GM10266 (cell line): ENCODE measurements at regions not wholly inside any gene's neighbourhood (a gene's known extent, or its start where the extent isn't known, plus 50 kb on each side); places are given as distances from the start of the nearest gene placed in this dataset.

Source experiments
- DNase-seq: peaks from one replicate; pipeline ENCODE4 v3.0.0; 2012; ENCODE audit errors: extremely low spot score
- TF ChIP-seq, protein P1 (sequence below): IDR thresholded peaks from 2 replicates; pipeline ENCODE4 v1.5.1; 2012; ENCODE audit warnings: mild to moderate bottlenecking, low read depth; ENCODE audit not compliant: control insufficient read depth, insufficient read depth; ENCODE audit errors: missing control alignments

GRCh38 chr1:106646816-106647215, 409.7 kb upstream of the PRMT6 start:
- TF ChIP-seq, protein P1, sequence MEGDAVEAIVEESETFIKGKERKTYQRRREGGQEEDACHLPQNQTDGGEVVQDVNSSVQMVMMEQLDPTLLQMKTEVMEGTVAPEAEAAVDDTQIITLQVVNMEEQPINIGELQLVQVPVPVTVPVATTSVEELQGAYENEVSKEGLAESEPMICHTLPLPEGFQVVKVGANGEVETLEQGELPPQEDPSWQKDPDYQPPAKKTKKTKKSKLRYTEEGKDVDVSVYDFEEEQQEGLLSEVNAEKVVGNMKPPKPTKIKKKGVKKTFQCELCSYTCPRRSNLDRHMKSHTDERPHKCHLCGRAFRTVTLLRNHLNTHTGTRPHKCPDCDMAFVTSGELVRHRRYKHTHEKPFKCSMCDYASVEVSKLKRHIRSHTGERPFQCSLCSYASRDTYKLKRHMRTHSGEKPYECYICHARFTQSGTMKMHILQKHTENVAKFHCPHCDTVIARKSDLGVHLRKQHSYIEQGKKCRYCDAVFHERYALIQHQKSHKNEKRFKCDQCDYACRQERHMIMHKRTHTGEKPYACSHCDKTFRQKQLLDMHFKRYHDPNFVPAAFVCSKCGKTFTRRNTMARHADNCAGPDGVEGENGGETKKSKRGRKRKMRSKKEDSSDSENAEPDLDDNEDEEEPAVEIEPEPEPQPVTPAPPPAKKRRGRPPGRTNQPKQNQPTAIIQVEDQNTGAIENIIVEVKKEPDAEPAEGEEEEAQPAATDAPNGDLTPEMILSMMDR = no peak
- no peak for DNase-seq

DNA sequence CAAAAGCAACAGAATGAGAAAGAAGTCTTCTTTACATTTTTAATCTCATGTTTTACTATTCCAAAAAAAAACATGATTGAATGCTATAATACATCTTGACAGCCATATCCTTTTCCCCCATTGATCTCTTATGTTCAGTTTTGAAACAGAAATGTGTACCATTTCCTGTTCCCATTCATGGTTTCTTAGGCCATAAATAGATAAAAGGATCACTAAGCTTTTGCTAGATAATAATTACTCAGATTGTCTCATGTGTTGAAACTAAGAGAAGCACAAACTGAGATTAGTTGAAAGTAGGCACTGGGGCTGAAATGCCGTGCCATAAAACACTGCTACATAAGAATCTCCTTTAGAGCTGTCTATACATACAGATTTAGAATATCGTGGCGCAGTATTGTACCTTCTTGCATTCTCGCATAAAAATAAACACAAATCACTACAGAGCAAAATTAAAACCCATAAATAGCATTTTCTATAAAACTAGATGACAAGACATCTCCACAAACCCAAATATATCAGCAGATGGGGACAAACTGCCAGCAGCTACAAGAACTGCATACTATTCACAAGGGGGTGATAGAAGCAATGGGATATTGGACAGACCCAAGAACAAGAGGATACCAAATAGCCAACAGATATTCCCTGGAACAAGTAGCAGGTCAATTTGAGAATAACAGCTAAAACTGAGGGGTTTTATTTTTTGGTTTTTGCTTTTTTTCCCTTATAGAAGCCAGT, 405.3 kb upstream of the PRMT6 start:
- DNase-seq = no peak
- TF ChIP-seq, protein P1 = no peak

- no peak for DNase-seq
- TF ChIP-seq, protein P1 = no peak
These were observed 396.8 kb upstream of the PRMT6 start for GRCh38 chr1:106659490-106660244.

GRCh38 chr1:106675558-106675957, 380.9 kb upstream of the PRMT6 start:
- TF ChIP-seq, protein P1 = no peak
- no peak for DNase-seq

GRCh38 chr1:106676021-106676420, 380.5 kb upstream of the PRMT6 start:
- TF ChIP-seq, protein P1 = no peak
- DNase-seq = no peak

DNA sequence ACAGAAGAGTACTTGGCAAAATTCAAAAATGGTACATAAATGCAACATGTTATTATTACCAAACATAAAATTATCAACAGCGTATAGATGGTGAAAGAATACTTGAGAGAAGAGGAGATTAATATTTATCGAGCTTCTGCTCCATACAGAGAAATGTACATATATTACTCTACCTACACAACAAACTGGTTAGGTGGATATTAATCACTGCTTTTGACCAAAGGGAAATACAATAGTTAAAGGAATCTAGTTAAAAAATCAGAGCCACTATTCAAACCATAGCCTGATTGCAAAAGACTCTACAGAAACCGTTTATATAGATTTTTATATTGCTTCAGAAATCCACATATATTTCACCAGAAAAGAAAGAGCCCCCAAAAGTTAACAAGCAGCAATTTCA, 379.3 kb upstream of the PRMT6 start:
- DNase-seq = no peak
- TF ChIP-seq, protein P1 = no peak

- DNase-seq = no peak
- TF ChIP-seq, protein P1 = no peak
These were observed 378.8 kb upstream of the PRMT6 start for GRCh38 chr1:106677721-106678120.
